SH-SY5Y (cell line): ENCODE measurements at regions not wholly inside any gene's neighbourhood (a gene's known extent, or its start where the extent isn't known, plus 50 kb on each side); places are given as distances from the start of the nearest gene placed in this dataset.

Experiments used
- GATA2 ChIP-seq: IDR thresholded peaks from 2 replicates; pipeline ENCODE4 v1.6.1; 2011; ENCODE audit warnings: mild to moderate bottlenecking, low read depth, low read length
- GATA3 ChIP-seq: IDR thresholded peaks from 2 replicates; pipeline ENCODE4 v1.6.1; 2011; ENCODE audit warnings: low read depth, mild to moderate bottlenecking, low read length, moderate library complexity

DNA sequence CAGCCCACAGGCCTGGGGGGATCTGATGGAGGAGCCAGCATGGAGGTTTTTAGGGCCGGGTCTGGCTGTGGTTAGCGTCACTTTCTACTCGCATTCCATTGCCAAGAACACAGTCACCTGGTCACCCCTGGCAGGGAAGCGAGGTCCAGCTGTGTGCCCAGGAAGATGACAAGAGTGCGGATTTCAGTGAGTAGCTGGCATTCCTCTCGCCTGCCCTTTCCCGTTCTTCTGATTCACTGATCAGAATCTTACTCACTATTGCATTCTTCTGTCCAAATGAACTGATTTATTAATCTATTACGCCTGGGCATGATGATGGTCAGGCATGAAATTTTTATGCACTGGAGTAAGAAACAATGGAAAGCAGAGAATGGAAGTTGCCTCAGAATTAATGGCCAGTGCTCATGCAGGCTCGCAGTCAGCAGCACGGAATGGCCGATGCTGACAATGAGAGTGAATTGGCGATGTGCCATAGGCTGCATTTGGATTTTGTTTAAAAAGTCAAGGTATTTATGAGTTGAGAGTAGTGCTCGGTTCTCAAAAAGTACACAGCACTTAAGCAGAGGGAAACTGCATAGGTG is 76.4 kb upstream of the MGAT5 start:
- no peak for TF ChIP-seq GATA2
- no peak for TF ChIP-seq GATA3
